ENCODE measurements at regions not wholly inside any gene's neighbourhood (a gene's known extent, or its start where the extent isn't known, plus 50 kb on each side); places are given as distances from the start of the nearest gene placed in this dataset.

DNA sequence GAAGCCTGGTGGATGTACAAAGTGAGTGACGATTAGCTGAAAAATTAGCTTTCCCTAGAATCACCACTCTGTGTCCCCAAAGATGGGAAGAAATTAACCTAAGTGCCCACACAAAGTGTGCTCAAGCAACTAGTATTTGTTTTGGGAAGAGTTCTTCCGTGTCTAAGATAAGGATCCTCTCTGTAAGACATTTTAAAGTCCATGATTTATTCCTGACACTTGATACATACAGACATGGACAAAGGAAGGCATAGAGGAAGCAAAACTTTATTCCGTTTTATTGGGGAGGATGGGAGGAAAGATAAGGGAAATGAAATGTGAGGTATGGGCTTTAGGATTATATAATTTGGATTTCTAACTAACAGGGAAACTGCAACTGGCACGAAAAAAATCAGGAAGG, 1772.6 kb downstream of the EFNA5 start:
- Histone ChIP-seq H3K4me2 (ENCODE audit: low read length) (no peak overlapping the region), H4K20me1 (ENCODE audit: insufficient read depth, low read length) (no peaks in the 10 kb centered on the region), H3K4me1 (ENCODE audit: low read length) (no peaks in the 10 kb centered on the region), H3K9me3 (ENCODE audit: insufficient read depth, low read length) (no peaks in the 10 kb centered on the region), H3K79me2 (ENCODE audit: low read length) (no peaks in the 10 kb centered on the region), H3K9ac (ENCODE audit: low read length) (no peak overlapping the region), H3K27ac (ENCODE audit: low read length) (no peak overlapping the region), H3K27me3 (ENCODE audit: low read depth, low read length) (no peaks in the 10 kb centered on the region), H2AFZ (ENCODE audit: low read depth, low read length) (no peak overlapping the region), H3K4me3 (ENCODE audit: low read length) (no peak overlapping the region), H3K36me3 (replicated peaks; ENCODE audit: low read depth, low read length) (no peaks in the 10 kb centered on the region)
- no peak for TF ChIP-seq EZH2phosphoT487 (IDR thresholded peaks at IDR 0.05; ENCODE audit: low read depth)
- TF ChIP-seq, protein P1, sequence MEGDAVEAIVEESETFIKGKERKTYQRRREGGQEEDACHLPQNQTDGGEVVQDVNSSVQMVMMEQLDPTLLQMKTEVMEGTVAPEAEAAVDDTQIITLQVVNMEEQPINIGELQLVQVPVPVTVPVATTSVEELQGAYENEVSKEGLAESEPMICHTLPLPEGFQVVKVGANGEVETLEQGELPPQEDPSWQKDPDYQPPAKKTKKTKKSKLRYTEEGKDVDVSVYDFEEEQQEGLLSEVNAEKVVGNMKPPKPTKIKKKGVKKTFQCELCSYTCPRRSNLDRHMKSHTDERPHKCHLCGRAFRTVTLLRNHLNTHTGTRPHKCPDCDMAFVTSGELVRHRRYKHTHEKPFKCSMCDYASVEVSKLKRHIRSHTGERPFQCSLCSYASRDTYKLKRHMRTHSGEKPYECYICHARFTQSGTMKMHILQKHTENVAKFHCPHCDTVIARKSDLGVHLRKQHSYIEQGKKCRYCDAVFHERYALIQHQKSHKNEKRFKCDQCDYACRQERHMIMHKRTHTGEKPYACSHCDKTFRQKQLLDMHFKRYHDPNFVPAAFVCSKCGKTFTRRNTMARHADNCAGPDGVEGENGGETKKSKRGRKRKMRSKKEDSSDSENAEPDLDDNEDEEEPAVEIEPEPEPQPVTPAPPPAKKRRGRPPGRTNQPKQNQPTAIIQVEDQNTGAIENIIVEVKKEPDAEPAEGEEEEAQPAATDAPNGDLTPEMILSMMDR (IDR thresholded peaks at IDR 0.05; ENCODE audit: low read depth, low read length): no peak

DNA sequence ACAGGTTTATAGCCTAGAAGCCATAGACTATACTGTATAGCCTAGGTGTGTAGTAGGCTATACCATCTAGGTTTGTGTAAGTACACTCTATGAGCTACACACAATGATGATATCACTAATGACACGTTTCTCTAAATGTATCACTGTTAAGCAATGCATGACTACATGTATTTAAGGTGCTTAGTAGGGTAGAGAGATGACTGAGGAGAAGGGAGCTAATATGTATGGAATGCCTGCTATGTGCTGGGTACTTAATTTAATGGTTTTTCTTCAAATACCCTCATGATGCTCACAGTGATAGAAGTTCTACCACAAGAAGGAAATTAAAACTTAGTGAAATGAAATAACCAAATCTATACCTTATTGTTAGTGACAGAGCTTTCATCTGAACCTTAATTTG, 1785.5 kb downstream of the EFNA5 start:
- Histone ChIP-seq H2AFZ (ENCODE audit: low read depth, low read length) (no peak overlapping the region), H4K20me1 (ENCODE audit: insufficient read depth, low read length) (no peaks in the 10 kb centered on the region), H3K27ac (ENCODE audit: low read length) (no peak overlapping the region), H3K4me1 (ENCODE audit: low read length) (no peaks in the 10 kb centered on the region), H3K9me3 (ENCODE audit: insufficient read depth, low read length) (no peaks in the 10 kb centered on the region), H3K79me2 (ENCODE audit: low read length) (no peaks in the 10 kb centered on the region), H3K27me3 (ENCODE audit: low read depth, low read length) (no peaks in the 10 kb centered on the region), H3K4me3 (ENCODE audit: low read length) (no peak overlapping the region), H3K36me3 (replicated peaks; ENCODE audit: low read depth, low read length) (no peaks in the 10 kb centered on the region), H3K9ac (ENCODE audit: low read length) (no peak overlapping the region), H3K4me2 (ENCODE audit: low read length) (no peak overlapping the region)
- TF ChIP-seq, protein P1 (IDR thresholded peaks at IDR 0.05; ENCODE audit: low read depth, low read length): no peak
- TF ChIP-seq EZH2phosphoT487 (IDR thresholded peaks at IDR 0.05; ENCODE audit: low read depth): no peak

DNA sequence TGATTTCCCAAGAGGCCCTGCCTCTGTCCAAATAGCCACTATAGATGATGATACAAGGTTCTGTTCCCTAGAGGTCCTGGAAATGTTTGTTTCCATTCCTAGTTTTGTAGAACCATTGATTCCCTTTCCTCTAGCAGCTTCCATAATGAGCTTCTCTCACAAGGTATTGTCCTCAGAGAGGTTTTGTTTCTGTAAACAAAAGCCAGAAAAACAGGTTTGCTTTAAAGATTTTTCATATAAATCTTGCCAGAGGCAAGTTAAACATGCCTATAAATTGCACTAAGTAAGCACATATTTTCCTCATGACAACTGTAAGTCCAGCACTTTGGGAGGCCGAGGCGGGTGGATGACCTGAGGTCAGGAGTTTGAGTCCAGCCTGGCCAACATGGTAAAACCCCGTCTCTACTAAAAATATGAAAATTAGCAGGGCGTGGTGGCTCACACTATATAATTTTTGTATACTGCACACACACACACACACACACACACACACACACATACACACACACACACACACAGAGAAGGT, 1787.7 kb downstream of the EFNA5 start:
- no peak overlapping the region for H3K4me2 ChIP-seq (ENCODE audit: low read length)
- no peak overlapping the region for H3K4me3 ChIP-seq (ENCODE audit: low read length)
- H2AFZ ChIP-seq (ENCODE audit: low read depth, low read length): no peak overlapping the region
- no peaks in the 10 kb centered on the region for H3K79me2 ChIP-seq (ENCODE audit: low read length)
- no peak overlapping the region for H3K9ac ChIP-seq (ENCODE audit: low read length)
- H3K27me3 ChIP-seq (ENCODE audit: low read depth, low read length): no peaks in the 10 kb centered on the region
- no peaks in the 10 kb centered on the region for H3K4me1 ChIP-seq (ENCODE audit: low read length)
- TF ChIP-seq, protein P1 (IDR thresholded peaks at IDR 0.05; ENCODE audit: low read depth, low read length): no peak
- no peak for TF ChIP-seq EZH2phosphoT487 (IDR thresholded peaks at IDR 0.05; ENCODE audit: low read depth)
- H3K9me3 ChIP-seq (ENCODE audit: insufficient read depth, low read length): no peaks in the 10 kb centered on the region
- H3K36me3 ChIP-seq (replicated peaks; ENCODE audit: low read depth, low read length): no peaks in the 10 kb centered on the region
- H4K20me1 ChIP-seq (ENCODE audit: insufficient read depth, low read length): no peaks in the 10 kb centered on the region
- H3K27ac ChIP-seq (ENCODE audit: low read length): no peak overlapping the region

DNA sequence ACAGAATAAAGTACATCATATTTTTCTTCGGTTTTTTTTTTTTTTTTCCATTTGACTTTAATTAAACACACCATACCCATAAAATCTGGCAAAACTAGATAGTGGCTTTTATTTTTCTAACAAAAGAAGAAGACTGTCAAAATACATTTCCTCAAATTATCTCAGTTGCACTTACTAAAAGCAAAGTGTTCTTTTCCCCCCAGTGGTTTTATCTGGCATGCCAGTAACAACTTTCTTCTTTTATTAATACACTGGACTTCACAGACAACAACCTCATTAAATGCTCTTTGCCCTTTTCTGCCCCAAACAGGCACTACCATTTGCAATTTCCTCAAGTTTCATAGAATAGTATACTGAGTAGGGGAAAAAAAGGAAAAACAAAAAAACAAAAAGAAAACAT, 1792.3 kb downstream of the EFNA5 start:
- no peaks in the 10 kb centered on the region for H3K27me3 ChIP-seq (ENCODE audit: low read depth, low read length)
- no peak overlapping the region for H3K4me2 ChIP-seq (ENCODE audit: low read length)
- TF ChIP-seq EZH2phosphoT487 (IDR thresholded peaks at IDR 0.05; ENCODE audit: low read depth): no peak
- TF ChIP-seq, protein P1 (IDR thresholded peaks at IDR 0.05; ENCODE audit: low read depth, low read length): no peak
- no peaks in the 10 kb centered on the region for H3K36me3 ChIP-seq (replicated peaks; ENCODE audit: low read depth, low read length)
- no peak overlapping the region for H2AFZ ChIP-seq (ENCODE audit: low read depth, low read length)
- H3K79me2 ChIP-seq (ENCODE audit: low read length): no peaks in the 10 kb centered on the region
- no peak overlapping the region for H3K9ac ChIP-seq (ENCODE audit: low read length)
- no peaks in the 10 kb centered on the region for H3K4me1 ChIP-seq (ENCODE audit: low read length)
- no peaks in the 10 kb centered on the region for H3K9me3 ChIP-seq (ENCODE audit: insufficient read depth, low read length)
- H3K27ac ChIP-seq (ENCODE audit: low read length): no peak overlapping the region
- no peak overlapping the region for H3K4me3 ChIP-seq (ENCODE audit: low read length)
- H4K20me1 ChIP-seq (ENCODE audit: insufficient read depth, low read length): no peaks in the 10 kb centered on the region
